ENCODE measurements at regions not wholly inside any gene's neighbourhood (a gene's known extent, or its start where the extent isn't known, plus 50 kb on each side); places are given as distances from the start of the nearest gene placed in this dataset.

GRCh38 chr13:54165581-54166215 lies 1137.1 kb downstream of the OLFM4 start:
- Histone ChIP-seq H3K27me3 (ENCODE audit: control insufficient read depth, insufficient read depth, low read length) (no peaks in the 10 kb centered on the region), H3K4me3 (ENCODE audit: low read depth, low read length) (no peak overlapping the region), H3K4me1 (ENCODE audit: control insufficient read depth, insufficient read depth, low read length, poor library complexity, severe bottlenecking) (no peaks in the 10 kb centered on the region), H3K36me3 (ENCODE audit: control insufficient read depth, insufficient read depth, low read length) (no peaks in the 10 kb centered on the region), H3K27ac (ENCODE audit: insufficient read depth, low read length, poor library complexity, severe bottlenecking) (no peak overlapping the region), H3K9me3 (ENCODE audit: control insufficient read depth in 2 of 2, low read length in 2 of 2) (peaks cover 0 to under 1% of the 10 kb centered on the region in 2 experiments)
- peaks cover 6 to 12% (median 11%) of the 10 kb centered on the region in 7 donors for H3K9me3 Mint-ChIP-seq
- H3K27ac Mint-ChIP-seq = no peak overlapping the region
- no peak for DNase-seq
- H3K4me1 Mint-ChIP-seq = no peaks in the 10 kb centered on the region
- H3K4me3 Mint-ChIP-seq = no peak overlapping the region
- ATAC-seq (ENCODE audit: low read depth in 2 of 2) = no peak
- H3K36me3 Mint-ChIP-seq = no peaks in the 10 kb centered on the region
- H3K27me3 Mint-ChIP-seq = no peaks in the 10 kb centered on the region

- Histone ChIP-seq H3K9me3 (ENCODE audit: control insufficient read depth in 2 of 2, low read length in 2 of 2) (peaks cover 0 to 5% of the 10 kb centered on the region in 2 experiments), H3K36me3 (ENCODE audit: control insufficient read depth, insufficient read depth, low read length) (no peaks in the 10 kb centered on the region), H3K27me3 (ENCODE audit: control insufficient read depth, insufficient read depth, low read length) (no peaks in the 10 kb centered on the region), H3K27ac (ENCODE audit: insufficient read depth, low read length, poor library complexity, severe bottlenecking) (no peak overlapping the region), H3K4me3 (ENCODE audit: low read depth, low read length) (no peak overlapping the region), H3K4me1 (ENCODE audit: control insufficient read depth, insufficient read depth, low read length, poor library complexity, severe bottlenecking) (no peaks in the 10 kb centered on the region)
- no peaks in the 10 kb centered on the region for H3K27me3 Mint-ChIP-seq
- H3K9me3 Mint-ChIP-seq = peaks cover 0 to 17% (median 6%) of the 10 kb centered on the region in 7 donors
- DNase-seq (no peak), ATAC-seq (ENCODE audit: low read depth in 2 of 2) (no peak)
- H3K36me3 Mint-ChIP-seq = no peaks in the 10 kb centered on the region
- H3K4me3 Mint-ChIP-seq = no peak overlapping the region
- H3K4me1 Mint-ChIP-seq = no peaks in the 10 kb centered on the region
- H3K27ac Mint-ChIP-seq = no peak overlapping the region
Measured at GRCh38 chr13:54173996-54174395, 1145.4 kb downstream of the OLFM4 start.

GRCh38 chr13:54175466-54175865 lies 1146.9 kb downstream of the OLFM4 start:
- H3K36me3 Mint-ChIP-seq = no peaks in the 10 kb centered on the region
- H3K4me1 Mint-ChIP-seq = no peaks in the 10 kb centered on the region
- Histone ChIP-seq H3K27me3 (ENCODE audit: control insufficient read depth, insufficient read depth, low read length) (no peaks in the 10 kb centered on the region), H3K27ac (ENCODE audit: insufficient read depth, low read length, poor library complexity, severe bottlenecking) (no peak overlapping the region), H3K4me1 (ENCODE audit: control insufficient read depth, insufficient read depth, low read length, poor library complexity, severe bottlenecking) (no peaks in the 10 kb centered on the region), H3K36me3 (ENCODE audit: control insufficient read depth, insufficient read depth, low read length) (no peaks in the 10 kb centered on the region), H3K9me3 (ENCODE audit: control insufficient read depth in 2 of 2, low read length in 2 of 2) (peaks cover 0 to 5% of the 10 kb centered on the region in 2 experiments), H3K4me3 (ENCODE audit: low read depth, low read length) (no peak overlapping the region)
- no peaks in the 10 kb centered on the region for H3K27me3 Mint-ChIP-seq
- peaks cover 0 to 30% (median 9%) of the 10 kb centered on the region in 7 donors for H3K9me3 Mint-ChIP-seq
- H3K27ac Mint-ChIP-seq = no peak overlapping the region
- DNase-seq = no peak
- ATAC-seq (ENCODE audit: low read depth in 2 of 2) = no peak
- no peak overlapping the region for H3K4me3 Mint-ChIP-seq

GRCh38 chr13:54177466-54177865 lies 1148.9 kb downstream of the OLFM4 start:
- H3K9me3 ChIP-seq (ENCODE audit: control insufficient read depth in 2 of 2, low read length in 2 of 2) = no peaks in the 10 kb centered on the region

GRCh38 chr13:54183166-54183565 lies 1154.6 kb downstream of the OLFM4 start:
- ATAC-seq (ENCODE audit: low read depth in 2 of 2) (no peak), DNase-seq (no peak)
- no peaks in the 10 kb centered on the region for H3K4me1 ChIP-seq (ENCODE audit: control insufficient read depth, insufficient read depth, low read length, poor library complexity, severe bottlenecking)
- Mint-ChIP-seq H3K9me3 (peaks cover 0 to 35% (median 7%) of the 10 kb centered on the region in 7 donors), H3K4me3 (no peak overlapping the region), H3K4me1 (no peaks in the 10 kb centered on the region), H3K27ac (no peak overlapping the region), H3K36me3 (no peaks in the 10 kb centered on the region), H3K27me3 (no peaks in the 10 kb centered on the region)
- H3K9me3 ChIP-seq (ENCODE audit: control insufficient read depth in 2 of 2, low read length in 2 of 2) = no peaks in the 10 kb centered on the region
- H3K27ac ChIP-seq (ENCODE audit: insufficient read depth, low read length, poor library complexity, severe bottlenecking) = no peak overlapping the region
- no peaks in the 10 kb centered on the region for H3K27me3 ChIP-seq (ENCODE audit: control insufficient read depth, insufficient read depth, low read length)
- H3K36me3 ChIP-seq (ENCODE audit: control insufficient read depth, insufficient read depth, low read length) = no peaks in the 10 kb centered on the region
- H3K4me3 ChIP-seq (ENCODE audit: low read depth, low read length) = no peak overlapping the region

More at GRCh38 chr13:54177466-54177865, 1148.9 kb downstream of the OLFM4 start:
- no peak overlapping the region for H3K4me3 ChIP-seq (ENCODE audit: low read depth, low read length)
- H3K27ac ChIP-seq (ENCODE audit: insufficient read depth, low read length, poor library complexity, severe bottlenecking) = no peak overlapping the region
- H3K36me3 Mint-ChIP-seq = no peaks in the 10 kb centered on the region
- H3K36me3 ChIP-seq (ENCODE audit: control insufficient read depth, insufficient read depth, low read length) = no peaks in the 10 kb centered on the region
- DNase-seq = no peak
- H3K27ac Mint-ChIP-seq = peak overlapping the region in 1 of 3 donors; percentile 17
- H3K9me3 Mint-ChIP-seq = peaks cover 0 to 28% (median 6%) of the 10 kb centered on the region in 7 donors
- no peaks in the 10 kb centered on the region for H3K27me3 ChIP-seq (ENCODE audit: control insufficient read depth, insufficient read depth, low read length)
- no peaks in the 10 kb centered on the region for H3K4me1 Mint-ChIP-seq
- no peaks in the 10 kb centered on the region for H3K27me3 Mint-ChIP-seq
- H3K4me1 ChIP-seq (ENCODE audit: control insufficient read depth, insufficient read depth, low read length, poor library complexity, severe bottlenecking) = no peaks in the 10 kb centered on the region
- ATAC-seq (ENCODE audit: low read depth in 2 of 2) = no peak
- no peak overlapping the region for H3K4me3 Mint-ChIP-seq

- no peak for ATAC-seq (ENCODE audit: low read depth in 2 of 2)
- DNase-seq = no peak
- Mint-ChIP-seq H3K9me3 (peaks cover 0 to 36% (median 4%) of the 10 kb centered on the region in 7 donors), H3K36me3 (no peaks in the 10 kb centered on the region), H3K4me3 (no peak overlapping the region), H3K27ac (no peak overlapping the region), H3K4me1 (no peaks in the 10 kb centered on the region), H3K27me3 (no peaks in the 10 kb centered on the region)
- H3K27ac ChIP-seq (ENCODE audit: insufficient read depth, low read length, poor library complexity, severe bottlenecking) = no peak overlapping the region
- H3K4me1 ChIP-seq (ENCODE audit: control insufficient read depth, insufficient read depth, low read length, poor library complexity, severe bottlenecking) = no peaks in the 10 kb centered on the region
- H3K9me3 ChIP-seq (ENCODE audit: control insufficient read depth in 2 of 2, low read length in 2 of 2) = no peaks in the 10 kb centered on the region
- H3K36me3 ChIP-seq (ENCODE audit: control insufficient read depth, insufficient read depth, low read length) = no peaks in the 10 kb centered on the region
- no peak overlapping the region for H3K4me3 ChIP-seq (ENCODE audit: low read depth, low read length)
- H3K27me3 ChIP-seq (ENCODE audit: control insufficient read depth, insufficient read depth, low read length) = no peaks in the 10 kb centered on the region
Measured at GRCh38 chr13:54183728-54184127, 1155.1 kb downstream of the OLFM4 start.

- Histone ChIP-seq H3K4me1 (ENCODE audit: control insufficient read depth, insufficient read depth, low read length, poor library complexity, severe bottlenecking) (no peaks in the 10 kb centered on the region), H3K9me3 (ENCODE audit: control insufficient read depth in 2 of 2, low read length in 2 of 2) (no peaks in the 10 kb centered on the region), H3K4me3 (ENCODE audit: low read depth, low read length) (no peak overlapping the region), H3K36me3 (ENCODE audit: control insufficient read depth, insufficient read depth, low read length) (no peaks in the 10 kb centered on the region), H3K27me3 (ENCODE audit: control insufficient read depth, insufficient read depth, low read length) (no peaks in the 10 kb centered on the region), H3K27ac (ENCODE audit: insufficient read depth, low read length, poor library complexity, severe bottlenecking) (no peak overlapping the region)
- H3K4me1 Mint-ChIP-seq = no peaks in the 10 kb centered on the region
- no peak overlapping the region for H3K4me3 Mint-ChIP-seq
- ATAC-seq (ENCODE audit: low read depth in 2 of 2) (no peak), DNase-seq (no peak)
- H3K9me3 Mint-ChIP-seq = peaks cover 3 to 37% (median 7%) of the 10 kb centered on the region in 7 donors
- H3K27ac Mint-ChIP-seq = no peak overlapping the region
- no peaks in the 10 kb centered on the region for H3K36me3 Mint-ChIP-seq
- H3K27me3 Mint-ChIP-seq = no peaks in the 10 kb centered on the region
Measured at GRCh38 chr13:54184576-54184975, 1156.0 kb downstream of the OLFM4 start.

- Mint-ChIP-seq H3K27ac (no peak overlapping the region), H3K36me3 (no peaks in the 10 kb centered on the region), H3K4me3 (no peak overlapping the region), H3K9me3 (peaks cover 3 to 37% (median 8%) of the 10 kb centered on the region in 7 donors), H3K4me1 (no peaks in the 10 kb centered on the region), H3K27me3 (no peaks in the 10 kb centered on the region)
- Histone ChIP-seq H3K9me3 (ENCODE audit: control insufficient read depth in 2 of 2, low read length in 2 of 2) (no peaks in the 10 kb centered on the region), H3K4me1 (ENCODE audit: control insufficient read depth, insufficient read depth, low read length, poor library complexity, severe bottlenecking) (no peaks in the 10 kb centered on the region), H3K27ac (ENCODE audit: insufficient read depth, low read length, poor library complexity, severe bottlenecking) (no peak overlapping the region), H3K36me3 (ENCODE audit: control insufficient read depth, insufficient read depth, low read length) (no peaks in the 10 kb centered on the region), H3K4me3 (ENCODE audit: low read depth, low read length) (no peak overlapping the region), H3K27me3 (ENCODE audit: control insufficient read depth, insufficient read depth, low read length) (no peaks in the 10 kb centered on the region)
- ATAC-seq (ENCODE audit: low read depth in 2 of 2) = no peak
- DNase-seq = no peak
Measured at GRCh38 chr13:54185101-54185500, 1156.5 kb downstream of the OLFM4 start.
